ENCODE measurements at regions not wholly inside any gene's neighbourhood (a gene's known extent, or its start where the extent isn't known, plus 50 kb on each side); places are given as distances from the start of the nearest gene placed in this dataset.

DNA sequence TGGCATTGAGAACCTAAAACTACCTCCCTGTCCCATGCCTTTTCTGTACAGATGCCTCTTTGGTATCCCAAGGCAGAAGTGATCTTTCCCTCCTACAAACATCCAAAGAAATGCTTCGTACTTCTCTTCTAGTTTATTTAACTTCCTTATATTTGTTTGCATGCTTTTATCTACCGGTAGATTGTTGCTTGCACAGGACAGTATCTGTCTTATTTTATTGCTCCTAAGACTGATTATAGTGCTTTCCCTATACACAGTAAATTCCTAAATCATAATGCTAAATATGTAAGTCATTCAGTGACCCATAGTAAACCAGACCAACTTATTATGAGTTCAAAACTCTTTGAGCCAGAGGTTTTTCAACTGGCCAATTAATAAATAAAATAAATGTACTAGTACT lies 156.9 kb downstream of the PRELID2 start:
- no peak overlapping the region for H4K5ac ChIP-seq (ENCODE audit: low read depth, low read length)
- H3K36me3 ChIP-seq (ENCODE audit: control insufficient read depth, insufficient read depth, low read length) = no peaks in the 10 kb centered on the region
- H2AK5ac ChIP-seq (ENCODE audit: low read depth, low read length) = no peak overlapping the region
- in situ Hi-C loops (cut with MboI; ENCODE audit: low sequenced_read_pairs) (no loop called here), dilution Hi-C loops (cut with HindIII; ENCODE audit: low sequenced_read_pairs, unreplicated experiment) (no loop called here), intact Hi-C loops (cut with micrococcal nuclease) (no loop called here)
- H3K9me1 ChIP-seq (ENCODE audit: insufficient read depth, low read length) = no peaks in the 10 kb centered on the region
- H3K4me2 ChIP-seq (ENCODE audit: low read depth, low read length) = no peak overlapping the region
- no peaks in the 10 kb centered on the region for H4K20me1 ChIP-seq (ENCODE audit: insufficient read depth, low read length)
- H3K27me3 ChIP-seq (ENCODE audit: control insufficient read depth, insufficient read depth, low read length) = no peaks in the 10 kb centered on the region
- no peak overlapping the region for H2AFZ ChIP-seq (replicated peaks; ENCODE audit: low read length, poor library complexity)
- no peak overlapping the region for H2AK9ac ChIP-seq (replicated peaks; ENCODE audit: low read depth, low read length, poor library complexity)
- CTCF ChIA-PET = no interaction called here
- no peak overlapping the region for H2BK15ac ChIP-seq (ENCODE audit: low read depth, low read length)
- no peak overlapping the region for H3K18ac ChIP-seq (ENCODE audit: low read depth, low read length)
- H3K4me3 ChIP-seq (ENCODE audit: insufficient read depth, low read depth, low read length) = no peak overlapping the region
- H3K9me3 ChIP-seq (ENCODE audit: control insufficient read depth, insufficient read depth, low read length) = no peaks in the 10 kb centered on the region
- H3K23ac ChIP-seq (ENCODE audit: low read depth, low read length) = no peak overlapping the region
- no peak overlapping the region for H3K14ac ChIP-seq (replicated peaks; ENCODE audit: low read depth, low read length)
- H4K8ac ChIP-seq (ENCODE audit: low read depth in 2 of 2, low read length in 2 of 2) = no peak overlapping the region
- H2BK120ac ChIP-seq (ENCODE audit: low read depth, low read length) = no peak overlapping the region
- H4K91ac ChIP-seq (ENCODE audit: insufficient read depth, low read depth, low read length) = no peak overlapping the region
- no peak overlapping the region for H2BK5ac ChIP-seq (ENCODE audit: low read depth, low read length, poor library complexity, severe bottlenecking)
- BruUV-seq (replicated peaks) = no TSS peak
- H2BK20ac ChIP-seq (ENCODE audit: low read depth, low read length) = no peak overlapping the region
- no peak for ATAC-seq (ENCODE audit: low read depth)
- H3K79me1 ChIP-seq (ENCODE audit: low read depth in 1 of 2, low read length in 2 of 2) = no peaks in the 10 kb centered on the region
- no peak for DNase-seq
- H3K9ac ChIP-seq (ENCODE audit: low read depth, low read length) = no peak overlapping the region
- WGBS, 2 experiments (ENCODE audit: extremely low coverage in 2 of 2, insufficient read length in 1 of 2) = no CpG with 5 or more reads among the region's 2 CpGs
- H3K4ac ChIP-seq (ENCODE audit: low read depth, low read length) = no peak overlapping the region
- POLR2A ChIA-PET (ENCODE audit: unreplicated experiment) = no interaction called here
- no peak overlapping the region for H3K27ac ChIP-seq (ENCODE audit: insufficient read depth, low read length)
- TF ChIP-seq, protein P1, sequence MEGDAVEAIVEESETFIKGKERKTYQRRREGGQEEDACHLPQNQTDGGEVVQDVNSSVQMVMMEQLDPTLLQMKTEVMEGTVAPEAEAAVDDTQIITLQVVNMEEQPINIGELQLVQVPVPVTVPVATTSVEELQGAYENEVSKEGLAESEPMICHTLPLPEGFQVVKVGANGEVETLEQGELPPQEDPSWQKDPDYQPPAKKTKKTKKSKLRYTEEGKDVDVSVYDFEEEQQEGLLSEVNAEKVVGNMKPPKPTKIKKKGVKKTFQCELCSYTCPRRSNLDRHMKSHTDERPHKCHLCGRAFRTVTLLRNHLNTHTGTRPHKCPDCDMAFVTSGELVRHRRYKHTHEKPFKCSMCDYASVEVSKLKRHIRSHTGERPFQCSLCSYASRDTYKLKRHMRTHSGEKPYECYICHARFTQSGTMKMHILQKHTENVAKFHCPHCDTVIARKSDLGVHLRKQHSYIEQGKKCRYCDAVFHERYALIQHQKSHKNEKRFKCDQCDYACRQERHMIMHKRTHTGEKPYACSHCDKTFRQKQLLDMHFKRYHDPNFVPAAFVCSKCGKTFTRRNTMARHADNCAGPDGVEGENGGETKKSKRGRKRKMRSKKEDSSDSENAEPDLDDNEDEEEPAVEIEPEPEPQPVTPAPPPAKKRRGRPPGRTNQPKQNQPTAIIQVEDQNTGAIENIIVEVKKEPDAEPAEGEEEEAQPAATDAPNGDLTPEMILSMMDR (conservative IDR thresholded peaks at IDR 0.05; ENCODE audit: low read depth, low read length) = no peak
- TF ChIP-seq, protein P2, sequence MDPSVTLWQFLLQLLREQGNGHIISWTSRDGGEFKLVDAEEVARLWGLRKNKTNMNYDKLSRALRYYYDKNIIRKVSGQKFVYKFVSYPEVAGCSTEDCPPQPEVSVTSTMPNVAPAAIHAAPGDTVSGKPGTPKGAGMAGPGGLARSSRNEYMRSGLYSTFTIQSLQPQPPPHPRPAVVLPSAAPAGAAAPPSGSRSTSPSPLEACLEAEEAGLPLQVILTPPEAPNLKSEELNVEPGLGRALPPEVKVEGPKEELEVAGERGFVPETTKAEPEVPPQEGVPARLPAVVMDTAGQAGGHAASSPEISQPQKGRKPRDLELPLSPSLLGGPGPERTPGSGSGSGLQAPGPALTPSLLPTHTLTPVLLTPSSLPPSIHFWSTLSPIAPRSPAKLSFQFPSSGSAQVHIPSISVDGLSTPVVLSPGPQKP (IDR thresholded peaks at IDR 0.05; ENCODE audit: borderline replicate concordance, low read depth, low read length) = no peak
- no peak overlapping the region for H3K56ac ChIP-seq (ENCODE audit: extremely low read depth, insufficient read depth, low read length)
- H3K4me1 ChIP-seq (ENCODE audit: control insufficient read depth, insufficient read depth, low read length) = no peaks in the 10 kb centered on the region

All from IMR-90 (cell line).